ENCODE measurements at regions not wholly inside any gene's neighbourhood (a gene's known extent, or its start where the extent isn't known, plus 50 kb on each side); places are given as distances from the start of the nearest gene placed in this dataset.

GRCh38 chr12:46435029-46435428 is 62.5 kb upstream of the SLC38A2 start:
- H3K27ac ChIP-seq (ENCODE audit: insufficient read depth, low read length): no peak overlapping the region
- no peaks in the 10 kb centered on the region for H3K9me3 ChIP-seq (ENCODE audit: control insufficient read depth, insufficient read depth, low read depth, low read length)
- no peaks in the 10 kb centered on the region for H4K20me1 ChIP-seq (ENCODE audit: control insufficient read depth, extremely low read depth, insufficient read depth, low read length)
- no peak overlapping the region for H2AFZ ChIP-seq (ENCODE audit: low read length)
- TF ChIP-seq EZH2 (IDR thresholded peaks at IDR 0.05; ENCODE audit: low read length, missing control alignments): no peak
- no peak for TF ChIP-seq CTCF (conservative IDR thresholded peaks at IDR 0.05 in 1 of 2, IDR thresholded peaks at IDR 0.05 in 1 of 2; ENCODE audit: low read depth in 1 of 2, low read length in 2 of 2)
- no peak overlapping the region for H3K4me2 ChIP-seq (ENCODE audit: extremely low read depth, insufficient read depth, low read length)
- no peaks in the 10 kb centered on the region for H3K36me3 ChIP-seq (ENCODE audit: control insufficient read depth, insufficient read depth, low read length)
- no peaks in the 10 kb centered on the region for H3K79me2 ChIP-seq (ENCODE audit: control insufficient read depth, insufficient read depth, low read length)
- no peak overlapping the region for H3K9ac ChIP-seq (ENCODE audit: insufficient read depth, low read length)
- H3K27me3 ChIP-seq (ENCODE audit: control insufficient read depth, insufficient read depth, low read length): no peaks in the 10 kb centered on the region
- H3K4me1 ChIP-seq (ENCODE audit: control insufficient read depth, extremely low read depth, insufficient read depth, low read length): peaks cover 14% of the 10 kb centered on the region
- no peak for DNase-seq (ENCODE audit: low read depth in 2 of 2)
- H3K4me3 ChIP-seq (replicated peaks in 1 of 4; ENCODE audit: control extremely low read depth in 1 of 4, insufficient read depth in 1 of 4, low read depth in 3 of 4, low read length in 4 of 4): no peak overlapping the region

GRCh38 chr12:46433829-46434228 is 61.3 kb upstream of the SLC38A2 start:
- Histone ChIP-seq H3K9ac (ENCODE audit: insufficient read depth, low read length) (no peak overlapping the region), H3K9me3 (ENCODE audit: control insufficient read depth, insufficient read depth, low read depth, low read length) (no peaks in the 10 kb centered on the region), H3K4me1 (ENCODE audit: control insufficient read depth, extremely low read depth, insufficient read depth, low read length) (peaks cover 11% of the 10 kb centered on the region), H3K36me3 (ENCODE audit: control insufficient read depth, insufficient read depth, low read length) (no peaks in the 10 kb centered on the region), H3K27me3 (ENCODE audit: control insufficient read depth, insufficient read depth, low read length) (no peaks in the 10 kb centered on the region), H3K27ac (ENCODE audit: insufficient read depth, low read length) (no peak overlapping the region), H3K4me2 (ENCODE audit: extremely low read depth, insufficient read depth, low read length) (no peak overlapping the region), H3K79me2 (ENCODE audit: control insufficient read depth, insufficient read depth, low read length) (no peaks in the 10 kb centered on the region), H2AFZ (ENCODE audit: low read length) (no peak overlapping the region), H3K4me3 (replicated peaks in 1 of 4; ENCODE audit: control extremely low read depth in 1 of 4, insufficient read depth in 1 of 4, low read depth in 3 of 4, low read length in 4 of 4) (no peak overlapping the region), H4K20me1 (ENCODE audit: control insufficient read depth, extremely low read depth, insufficient read depth, low read length) (no peaks in the 10 kb centered on the region)
- TF ChIP-seq CTCF (conservative IDR thresholded peaks at IDR 0.05 in 1 of 2, IDR thresholded peaks at IDR 0.05 in 1 of 2; ENCODE audit: low read depth in 1 of 2, low read length in 2 of 2) (no peak), EZH2 (IDR thresholded peaks at IDR 0.05; ENCODE audit: low read length, missing control alignments) (no peak)
- DNase-seq (ENCODE audit: low read depth in 2 of 2): no peak

GRCh38 chr12:46432325-46432724 is 59.8 kb upstream of the SLC38A2 start:
- peak overlapping the region; percentile 46 for H3K4me2 ChIP-seq (ENCODE audit: extremely low read depth, insufficient read depth, low read length)
- no peak overlapping the region for H2AFZ ChIP-seq (ENCODE audit: low read length)
- no peaks in the 10 kb centered on the region for H3K27me3 ChIP-seq (ENCODE audit: control insufficient read depth, insufficient read depth, low read length)
- H3K9me3 ChIP-seq (ENCODE audit: control insufficient read depth, insufficient read depth, low read depth, low read length): no peaks in the 10 kb centered on the region
- H3K27ac ChIP-seq (ENCODE audit: insufficient read depth, low read length): peak overlapping the region; percentile 88
- no peak for DNase-seq (ENCODE audit: low read depth in 2 of 2)
- TF ChIP-seq CTCF (conservative IDR thresholded peaks at IDR 0.05 in 1 of 2, IDR thresholded peaks at IDR 0.05 in 1 of 2; ENCODE audit: low read depth in 1 of 2, low read length in 2 of 2) (no peak), EZH2 (IDR thresholded peaks at IDR 0.05; ENCODE audit: low read length, missing control alignments) (no peak)
- no peaks in the 10 kb centered on the region for H3K36me3 ChIP-seq (ENCODE audit: control insufficient read depth, insufficient read depth, low read length)
- no peaks in the 10 kb centered on the region for H3K79me2 ChIP-seq (ENCODE audit: control insufficient read depth, insufficient read depth, low read length)
- no peak overlapping the region for H3K9ac ChIP-seq (ENCODE audit: insufficient read depth, low read length)
- peaks cover 11% of the 10 kb centered on the region for H3K4me1 ChIP-seq (ENCODE audit: control insufficient read depth, extremely low read depth, insufficient read depth, low read length)
- H3K4me3 ChIP-seq (replicated peaks in 1 of 4; ENCODE audit: control extremely low read depth in 1 of 4, insufficient read depth in 1 of 4, low read depth in 3 of 4, low read length in 4 of 4): no peak overlapping the region
- H4K20me1 ChIP-seq (ENCODE audit: control insufficient read depth, extremely low read depth, insufficient read depth, low read length): no peaks in the 10 kb centered on the region
